Suprapubic skin (tissue), 3 donors: ENCODE measurements at regions not wholly inside any gene's neighbourhood (a gene's known extent, or its start where the extent isn't known, plus 50 kb on each side); places are given as distances from the start of the nearest gene placed in this dataset.

ENCODE experiments used
- POLR2A ChIP-seq, 2 donors: fragments of 450-650 bp; IDR thresholded peaks; one replicate each; pipeline ENCODE4 v1.6.1; 2017; ENCODE audit warnings: antibody characterized with exemption in 2 of 2, mild to moderate bottlenecking in 2 of 2, moderate library complexity in 2 of 2
- TF ChIP-seq, protein P1 (sequence below), 2 donors: fragments of 200-600 bp in 1 of 2; fragments of 450-650 bp in 1 of 2; sonication (generic) in 1 of 2; IDR thresholded peaks; one replicate each; pipeline ENCODE4 v1.5.1; 2016 to 2019; ENCODE audit warnings: antibody characterized with exemption in 2 of 2, mild to moderate bottlenecking in 1 of 2, moderate library complexity in 1 of 2

DNA sequence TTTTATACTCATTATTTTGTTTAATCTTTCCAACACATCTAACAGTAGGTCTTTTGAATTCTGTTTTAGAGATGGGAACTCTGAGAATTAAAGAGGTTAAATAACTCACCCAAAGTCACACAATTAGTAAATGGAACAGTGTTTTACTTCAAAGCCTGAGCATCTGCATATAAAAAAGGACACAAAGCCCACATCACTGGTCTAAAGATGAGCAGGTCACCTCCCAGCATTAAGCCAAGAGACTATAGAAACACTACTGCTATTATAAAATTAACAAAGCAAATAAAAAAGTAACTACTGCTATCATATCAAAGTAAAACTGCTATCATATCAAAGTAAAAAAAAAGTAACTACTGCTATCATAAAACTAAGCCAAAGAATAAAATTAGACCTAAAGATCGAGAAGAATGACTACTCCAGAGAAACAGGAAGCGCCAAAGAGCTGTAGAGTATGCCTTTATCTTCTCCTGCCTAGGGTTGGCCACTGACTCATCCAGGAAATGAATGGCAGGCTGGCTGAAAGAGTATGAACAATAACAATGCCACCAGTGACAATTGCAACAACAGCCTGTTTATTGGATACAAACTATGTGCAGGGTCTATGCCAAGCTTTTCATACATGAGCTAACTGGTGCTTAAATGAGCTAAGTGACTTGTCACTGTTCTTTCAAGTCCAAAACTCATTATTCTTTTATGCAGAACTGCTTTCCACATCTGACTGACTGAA, 1153.0 kb upstream of the TENM4 start:
- TF ChIP-seq, protein P1, sequence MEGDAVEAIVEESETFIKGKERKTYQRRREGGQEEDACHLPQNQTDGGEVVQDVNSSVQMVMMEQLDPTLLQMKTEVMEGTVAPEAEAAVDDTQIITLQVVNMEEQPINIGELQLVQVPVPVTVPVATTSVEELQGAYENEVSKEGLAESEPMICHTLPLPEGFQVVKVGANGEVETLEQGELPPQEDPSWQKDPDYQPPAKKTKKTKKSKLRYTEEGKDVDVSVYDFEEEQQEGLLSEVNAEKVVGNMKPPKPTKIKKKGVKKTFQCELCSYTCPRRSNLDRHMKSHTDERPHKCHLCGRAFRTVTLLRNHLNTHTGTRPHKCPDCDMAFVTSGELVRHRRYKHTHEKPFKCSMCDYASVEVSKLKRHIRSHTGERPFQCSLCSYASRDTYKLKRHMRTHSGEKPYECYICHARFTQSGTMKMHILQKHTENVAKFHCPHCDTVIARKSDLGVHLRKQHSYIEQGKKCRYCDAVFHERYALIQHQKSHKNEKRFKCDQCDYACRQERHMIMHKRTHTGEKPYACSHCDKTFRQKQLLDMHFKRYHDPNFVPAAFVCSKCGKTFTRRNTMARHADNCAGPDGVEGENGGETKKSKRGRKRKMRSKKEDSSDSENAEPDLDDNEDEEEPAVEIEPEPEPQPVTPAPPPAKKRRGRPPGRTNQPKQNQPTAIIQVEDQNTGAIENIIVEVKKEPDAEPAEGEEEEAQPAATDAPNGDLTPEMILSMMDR (IDR thresholded peaks at IDR 0.05) = no peak
- no peak for TF ChIP-seq POLR2A (IDR thresholded peaks at IDR 0.05)
